ENCODE measurements at regions not wholly inside any gene's neighbourhood (a gene's known extent, or its start where the extent isn't known, plus 50 kb on each side); places are given as distances from the start of the nearest gene placed in this dataset.
"Not testable (repeated sequence)": the region's sequence is repeated elsewhere in the genome, so short reads cannot be mapped to it uniquely, and the experiment has no call there.

DNA sequence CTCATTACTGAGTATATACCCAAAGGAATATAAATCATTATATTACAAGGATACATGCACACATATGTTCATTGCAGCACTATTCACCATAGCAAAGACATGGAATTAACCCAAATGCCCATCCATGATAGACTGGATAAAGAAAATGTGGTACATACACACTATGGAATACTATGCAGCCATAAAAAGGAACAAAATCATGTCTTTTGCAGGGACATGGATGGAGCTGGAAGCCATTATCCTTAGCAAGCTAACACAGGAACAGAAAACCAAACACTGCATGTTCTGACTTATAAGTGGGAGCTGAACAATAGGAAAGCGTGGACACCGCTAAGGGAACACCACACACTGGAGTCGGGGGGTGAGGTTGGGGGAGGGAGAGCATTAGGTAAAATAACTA is 236.7 kb upstream of the NFIA start:
- TF ChIP-seq, protein P1, sequence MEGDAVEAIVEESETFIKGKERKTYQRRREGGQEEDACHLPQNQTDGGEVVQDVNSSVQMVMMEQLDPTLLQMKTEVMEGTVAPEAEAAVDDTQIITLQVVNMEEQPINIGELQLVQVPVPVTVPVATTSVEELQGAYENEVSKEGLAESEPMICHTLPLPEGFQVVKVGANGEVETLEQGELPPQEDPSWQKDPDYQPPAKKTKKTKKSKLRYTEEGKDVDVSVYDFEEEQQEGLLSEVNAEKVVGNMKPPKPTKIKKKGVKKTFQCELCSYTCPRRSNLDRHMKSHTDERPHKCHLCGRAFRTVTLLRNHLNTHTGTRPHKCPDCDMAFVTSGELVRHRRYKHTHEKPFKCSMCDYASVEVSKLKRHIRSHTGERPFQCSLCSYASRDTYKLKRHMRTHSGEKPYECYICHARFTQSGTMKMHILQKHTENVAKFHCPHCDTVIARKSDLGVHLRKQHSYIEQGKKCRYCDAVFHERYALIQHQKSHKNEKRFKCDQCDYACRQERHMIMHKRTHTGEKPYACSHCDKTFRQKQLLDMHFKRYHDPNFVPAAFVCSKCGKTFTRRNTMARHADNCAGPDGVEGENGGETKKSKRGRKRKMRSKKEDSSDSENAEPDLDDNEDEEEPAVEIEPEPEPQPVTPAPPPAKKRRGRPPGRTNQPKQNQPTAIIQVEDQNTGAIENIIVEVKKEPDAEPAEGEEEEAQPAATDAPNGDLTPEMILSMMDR (IDR thresholded peaks at IDR 0.05), result not testable (repeated sequence)
- not testable (repeated sequence) for TF ChIP-seq ZFX (IDR thresholded peaks at IDR 0.05; ENCODE audit: borderline replicate concordance)
